ENCODE measurements at regions not wholly inside any gene's neighbourhood (a gene's known extent, or its start where the extent isn't known, plus 50 kb on each side); places are given as distances from the start of the nearest gene placed in this dataset.

- no peak for ATAC-seq
- Histone ChIP-seq H3K4me3 (no peak overlapping the region), H3K27ac (no peak overlapping the region), H3K27me3 (peaks cover 0 to 30% (median 3%) of the 10 kb centered on the region in 9 donors), H3K36me3 (no peaks in the 10 kb centered on the region), H3K4me1 (peaks cover 0 to 23% (median 7%) of the 10 kb centered on the region in 12 donors), H3K9me3 (no peaks in the 10 kb centered on the region)
- WGBS, 4 donors, result 33 to 47% (median 39%) methylated on average over 4 of the region's 4 CpGs
- TF ChIP-seq CTCF (IDR thresholded peaks at IDR 0.05) (no peak), POLR2A (IDR thresholded peaks at IDR 0.05) (no peak)
- DNase-seq, result no peak
- intact Hi-C loops (cut with DNase I), result no loop called here
These were observed 180.2 kb downstream of the YTHDC2 start for GRCh38 chr5:113693701-113694100.

GRCh38 chr5:113694576-113694975 is 181.1 kb downstream of the YTHDC2 start:
- no peak for ATAC-seq
- H3K36me3 ChIP-seq, result no peaks in the 10 kb centered on the region

GRCh38 chr5:113703266-113703665 is 189.8 kb downstream of the YTHDC2 start:
- Histone ChIP-seq H3K9me3 (peaks cover 0 to 25% (median 8%) of the 10 kb centered on the region in 12 donors), H3K36me3 (no peaks in the 10 kb centered on the region), H3K27ac (no peak overlapping the region), H3K4me3 (no peak overlapping the region), H3K4me1 (no peaks in the 10 kb centered on the region), H3K27me3 (no peaks in the 10 kb centered on the region)
- intact Hi-C loops (cut with DNase I), result no loop called here
- DNase-seq, result no peak
- no peak for ATAC-seq
- TF ChIP-seq POLR2A (IDR thresholded peaks at IDR 0.05) (no peak), CTCF (IDR thresholded peaks at IDR 0.05) (no peak)

More at GRCh38 chr5:113694576-113694975, 181.1 kb downstream of the YTHDC2 start:
- WGBS, 4 donors, result 62 to 87% (median 83%) methylated on average over 2 of the region's 2 CpGs
- Histone ChIP-seq H3K4me1 (peaks cover 0 to 23% (median 7%) of the 10 kb centered on the region in 12 donors), H3K27ac (no peak overlapping the region), H3K9me3 (no peaks in the 10 kb centered on the region), H3K4me3 (no peak overlapping the region), H3K27me3 (peaks cover 0 to 30% (median 3%) of the 10 kb centered on the region in 9 donors)
- no peak for DNase-seq
- no peak for TF ChIP-seq CTCF (IDR thresholded peaks at IDR 0.05)
- no peak for TF ChIP-seq POLR2A (IDR thresholded peaks at IDR 0.05)
- intact Hi-C loops (cut with DNase I), result no loop called here

- Histone ChIP-seq H3K27me3 (no peaks in the 10 kb centered on the region), H3K27ac (no peak overlapping the region), H3K4me1 (no peaks in the 10 kb centered on the region), H3K9me3 (peaks cover 0 to 25% (median 8%) of the 10 kb centered on the region in 12 donors), H3K4me3 (no peak overlapping the region), H3K36me3 (no peaks in the 10 kb centered on the region)
- TF ChIP-seq POLR2A (IDR thresholded peaks at IDR 0.05) (no peak), CTCF (IDR thresholded peaks at IDR 0.05) (no peak)
- ATAC-seq, result no peak
- WGBS, 4 donors, result 71 to 87% (median 85%) methylated on average over 1 to 3 of the region's 3 CpGs
- no peak for DNase-seq
- intact Hi-C loops (cut with DNase I), result no loop called here
These were observed 192.2 kb downstream of the YTHDC2 start for GRCh38 chr5:113705657-113706056.
